HCT116 (cell line): ENCODE measurements at regions not wholly inside any gene's neighbourhood (a gene's known extent, or its start where the extent isn't known, plus 50 kb on each side); places are given as distances from the start of the nearest gene placed in this dataset.

Experiments used
- ATAC-seq: fragments of 200-7000 bp; cut with Tn5 transposase; 2 replicates; pipeline ENCODE4 v1.9.1; 2020; ENCODE audit warnings: mild to moderate bottlenecking, moderate library complexity
- BruUV-seq: library from RNA; stranded (reverse); fragments of 400-500 nt; replicated peaks from 2 replicates; lab custom pipeline; 2021; lab: Mats Ljungman, UMichigan
- CTCF ChIA-PET: fragments of 300-600 bp; sonication (Branson Sonifier 250); formaldehyde crosslinking; loops from one replicate; lab custom pipeline; 2021; ENCODE audit warnings: antibody characterized with exemption; lab: Charles Lee
- POLR2A ChIA-PET: fragments of 300-600, 350-600 bp; sonication (Branson Sonifier 250); formaldehyde crosslinking; loops from one replicate; lab custom pipeline; 2021; ENCODE audit warnings: antibody characterized with exemption; lab: Charles Lee
- RAD21 ChIA-PET, 2 experiments: fragments of 300-600 bp; sonication (Branson Sonifier 250); formaldehyde crosslinking; loops; one replicate each; lab custom pipeline; 2023; ENCODE audit warnings: low total read pairs in 2 of 2; ENCODE audit not compliant: uncharacterized antibody in 2 of 2, unreplicated experiment in 2 of 2, low non-redundant PET in 1 of 2; lab: Charles Lee
- DNase-seq: peaks from one replicate; pipeline ENCODE4 v3.0.0-alpha.2; 2010; ENCODE audit warnings: low read depth, low spot score
- H2AFZ ChIP-seq: fragments of 200-600 bp; shearing (Covaris generic), sonication (generic); 2 replicates; pipeline ENCODE4 v1.6.1; 2017; ENCODE audit warnings: low read depth, mixed run types, mixed read lengths, antibody characterized with exemption, low read length; ENCODE audit not compliant: poor library complexity, severe bottlenecking
- H3K27ac ChIP-seq: 2 replicates; pipeline ENCODE4 v1.5.1; 2012; ENCODE audit warnings: low read depth, low read length
- H3K27me3 ChIP-seq: fragments of 200-600 bp; sonication (generic); 2 replicates; pipeline ENCODE4 v1.6.1; 2016; ENCODE audit warnings: mixed run types, low read length, mixed read lengths; ENCODE audit not compliant: insufficient read depth
- H3K36me3 ChIP-seq, 2 experiments: fragments of 200-500 bp in 1 of 2; fragments of 200-600 bp in 1 of 2; sonication (Bioruptor generic) in 1 of 2; sonication (generic) in 1 of 2; 2 replicates each; pipeline versions ENCODE4 v1.5.1 to v1.6.1; 2014 to 2016; ENCODE audit warnings: low read length in 2 of 2, inconsistent platforms in 1 of 2, mixed read lengths in 1 of 2, mixed run types in 1 of 2; ENCODE audit not compliant: insufficient read depth in 2 of 2, control insufficient read depth in 1 of 2
- H3K4me1 ChIP-seq, 2 experiments: fragments of 200-600 bp in 1 of 2; sonication (generic) in 1 of 2; 2 replicates each; pipeline versions ENCODE4 v1.5.1 to v1.6.1; 2012 to 2017; ENCODE audit warnings: low read length in 2 of 2, inconsistent platforms in 1 of 2, mild to moderate bottlenecking in 1 of 2, mixed read lengths in 1 of 2, mixed run types in 1 of 2, moderate library complexity in 1 of 2; ENCODE audit not compliant: insufficient read depth in 2 of 2, control insufficient read depth in 1 of 2
- H3K4me2 ChIP-seq: fragments of 200-600 bp; sonication (generic); 2 replicates; pipeline ENCODE4 v1.6.1; 2017; ENCODE audit warnings: mixed run types, low read length, mixed read lengths
- H3K4me3 ChIP-seq, 2 experiments: fragments of 200-600 bp in 1 of 2; sonication (generic) in 1 of 2; replicated peaks in 1 of 2; 2 replicates each; pipeline ENCODE4 v1.5.1; 2011 to 2016; ENCODE audit warnings: low read length in 2 of 2, control low read depth in 1 of 2, low read depth in 1 of 2, mild to moderate bottlenecking in 1 of 2, mixed read lengths in 1 of 2, mixed run types in 1 of 2
- H3K79me2 ChIP-seq: fragments of 200-600 bp; sonication (generic); 2 replicates; pipeline ENCODE4 v1.6.1; 2017; ENCODE audit warnings: mild to moderate bottlenecking, mixed run types, low read length, moderate library complexity, mixed read lengths; ENCODE audit not compliant: insufficient read depth
- H3K9ac ChIP-seq: fragments of 200-600 bp; sonication (generic); 2 replicates; pipeline ENCODE4 v1.6.1; 2016; ENCODE audit warnings: low read length, mixed read lengths
- H3K9me2 ChIP-seq: fragments of 200-600 bp; sonication (generic), shearing (Covaris generic); 2 replicates; pipeline ENCODE4 v1.6.1; 2017; ENCODE audit warnings: mixed run types, mild to moderate bottlenecking, moderate library complexity; ENCODE audit not compliant: insufficient read depth
- H3K9me3 ChIP-seq, 2 experiments: fragments of 200-500 bp in 1 of 2; fragments of 200-600 bp in 1 of 2; sonication (Bioruptor generic) in 1 of 2; sonication (generic) in 1 of 2; 2 replicates each; pipeline ENCODE4 v1.6.1; 2014 to 2017; ENCODE audit warnings: low read length in 2 of 2, mixed read lengths in 2 of 2, inconsistent platforms in 1 of 2, low read depth in 1 of 2, mild to moderate bottlenecking in 1 of 2, mixed run types in 1 of 2, moderate library complexity in 1 of 2; ENCODE audit not compliant: control insufficient read depth in 1 of 2, insufficient read depth in 1 of 2
- H4K20me1 ChIP-seq: fragments of 200-600 bp; sonication (generic), shearing (Covaris generic); 2 replicates; pipeline ENCODE4 v1.6.1; 2017; ENCODE audit warnings: mixed run types, mild to moderate bottlenecking, moderate library complexity; ENCODE audit not compliant: insufficient read depth
- CBX3 ChIP-seq: IDR thresholded peaks from 2 replicates; pipeline ENCODE4 v1.6.1; 2012; ENCODE audit warnings: low read depth
- CEBPB ChIP-seq: IDR thresholded peaks from 2 replicates; pipeline ENCODE4 v1.6.1; 2012; ENCODE audit warnings: low read depth
- EGR1 ChIP-seq: IDR thresholded peaks from 2 replicates; pipeline ENCODE4 v1.6.1; 2012; ENCODE audit warnings: low read depth
- EZH2 ChIP-seq: fragments of 200-600 bp; sonication (generic); IDR thresholded peaks from 2 replicates; pipeline ENCODE4 v1.6.1; 2017; ENCODE audit warnings: antibody characterized with exemption, mixed run types
- FOSL1 ChIP-seq: IDR thresholded peaks from 2 replicates; pipeline ENCODE4 v1.6.1; 2012; ENCODE audit warnings: low read depth
- POLR2A ChIP-seq: IDR thresholded peaks from 2 replicates; pipeline ENCODE4 v1.7.0; 2011; ENCODE audit warnings: borderline replicate concordance; ENCODE audit not compliant: insufficient read depth, insufficient read length; ENCODE audit errors: extremely low read depth
- SIN3A ChIP-seq: IDR thresholded peaks from 2 replicates; pipeline ENCODE4 v1.6.1; 2012; ENCODE audit warnings: low read depth
- SP1 ChIP-seq: IDR thresholded peaks from 2 replicates; pipeline ENCODE4 v1.6.1; 2012; ENCODE audit warnings: low read depth
- SRF ChIP-seq: IDR thresholded peaks from 2 replicates; pipeline ENCODE4 v1.6.1; 2012; ENCODE audit warnings: low read depth
- YY1 ChIP-seq: IDR thresholded peaks from 2 replicates; pipeline ENCODE4 v1.6.1; 2011; ENCODE audit warnings: low read length, low read depth, moderate library complexity, mild to moderate bottlenecking; ENCODE audit not compliant: insufficient replicate concordance; ENCODE audit errors: extremely low read depth
- ZBTB33 ChIP-seq: IDR thresholded peaks from 2 replicates; pipeline ENCODE4 v1.6.1; 2011; ENCODE audit warnings: mild to moderate bottlenecking, low read length, moderate library complexity; ENCODE audit not compliant: insufficient replicate concordance; ENCODE audit errors: extremely low read depth
- ZNF274 ChIP-seq: fragments of 200-500 bp; sonication (Bioruptor generic); IDR thresholded peaks from 2 replicates; pipeline ENCODE4 v1.6.1; 2014; ENCODE audit warnings: mild to moderate bottlenecking, low read depth, low read length, inconsistent platforms
- intact Hi-C: fragments of 100-400 bp; cut with micrococcal nuclease; formaldehyde crosslinking; loops from 2 replicates; pipeline ENCODE4 v1.10.0; 2022

DNA sequence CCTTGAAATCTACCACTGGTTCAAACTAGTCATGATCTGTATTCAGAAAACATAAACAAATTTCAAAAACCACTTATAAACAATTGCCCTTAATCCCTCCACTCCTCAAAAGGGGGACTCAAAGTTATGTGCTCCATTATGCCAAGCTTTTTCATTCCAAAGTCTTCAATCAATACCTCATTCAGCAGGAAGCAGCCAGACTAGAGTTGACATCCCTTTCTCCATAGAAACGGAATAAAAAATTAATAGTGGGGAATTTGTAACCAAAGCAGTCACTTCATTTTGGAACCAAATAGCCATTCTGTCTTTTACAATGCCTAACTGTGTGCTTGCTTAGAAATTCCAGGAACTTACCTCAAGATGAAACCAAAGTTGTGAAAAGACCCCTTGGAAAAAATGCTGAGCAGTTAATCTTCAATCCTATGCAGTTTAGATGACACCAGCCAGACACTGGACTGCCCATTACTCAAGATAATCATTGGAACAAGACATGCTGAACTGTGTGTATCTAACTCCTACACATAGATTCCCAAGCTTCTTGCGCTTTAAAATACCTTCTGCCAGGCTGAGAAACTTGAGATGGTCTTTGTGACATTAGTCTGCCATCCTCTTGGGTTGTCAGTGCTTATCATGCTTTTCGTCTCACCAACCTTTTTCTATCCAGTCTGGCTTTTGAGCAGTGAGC, 406.2 kb downstream of the PLOD2 start:
- POLR2A ChIA-PET, result no interaction called here
- Histone ChIP-seq H3K4me1 (no peaks in the 10 kb centered on the region), H3K79me2 (no peaks in the 10 kb centered on the region), H3K9ac (no peak overlapping the region), H3K27me3 (no peaks in the 10 kb centered on the region), H4K20me1 (no peaks in the 10 kb centered on the region), H2AFZ (no peak overlapping the region), H3K36me3 (no peaks in the 10 kb centered on the region), H3K9me3 (no peaks in the 10 kb centered on the region), H3K9me2 (no peaks in the 10 kb centered on the region), H3K4me2 (no peak overlapping the region), H3K4me3 (no peak overlapping the region), H3K27ac (no peak overlapping the region)
- RAD21 ChIA-PET, result no interaction called here
- TF ChIP-seq CBX3, result no peak
- no peak for TF ChIP-seq EGR1
- TF ChIP-seq ZNF274, result no peak
- TF ChIP-seq ZBTB33, result no peak
- no peak for TF ChIP-seq YY1
- TF ChIP-seq SIN3A, result no peak
- TF ChIP-seq FOSL1, result no peak
- TF ChIP-seq POLR2A, result no peak
- TF ChIP-seq EZH2, result no peak
- no peak for TF ChIP-seq SRF
- no peak for TF ChIP-seq CEBPB
- TF ChIP-seq SP1, result no peak
- CTCF ChIA-PET, result no interaction called here
- intact Hi-C loops, result no loop called here
- DNase-seq (no peak), ATAC-seq (no peak)
- BruUV-seq, result no TSS peak
